ENCODE measurements at regions not wholly inside any gene's neighbourhood (a gene's known extent, or its start where the extent isn't known, plus 50 kb on each side); places are given as distances from the start of the nearest gene placed in this dataset.
A peak's percentile ranks its signal among the peaks of the same experiment; 100 is the strongest.
"Not testable (repeated sequence)": the region's sequence is repeated elsewhere in the genome, so short reads cannot be mapped to it uniquely, and the experiment has no call there.

GRCh38 chr16:58866935-58867334, 132.8 kb upstream of the GOT2 start:
- DNase-seq, result no peak

- no peak for DNase-seq
Observed at GRCh38 chr16:58863761-58864160, 129.6 kb upstream of the GOT2 start.

- DNase-seq, result no peak
Observed at GRCh38 chr16:58863042-58863441, 128.9 kb upstream of the GOT2 start.

GRCh38 chr16:58862334-58863021, 128.4 kb upstream of the GOT2 start:
- peak; percentile 38 for DNase-seq

- DNase-seq, result no peak
Observed at GRCh38 chr16:58859958-58860669, 126.0 kb upstream of the GOT2 start.

GRCh38 chr16:58858577-58858976, 124.5 kb upstream of the GOT2 start:
- not testable (repeated sequence) for DNase-seq

- no peak for DNase-seq
Observed at GRCh38 chr16:58855291-58855863, 121.3 kb upstream of the GOT2 start.

GRCh38 chr16:58853854-58854791, 120.0 kb upstream of the GOT2 start:
- DNase-seq, result no peak

- DNase-seq, result no peak
Observed at GRCh38 chr16:58850678-58851020, 116.5 kb upstream of the GOT2 start.

- no peak for DNase-seq
Observed at GRCh38 chr16:58850019-58850677, 116.0 kb upstream of the GOT2 start.

GRCh38 chr16:58848662-58849002, 114.5 kb upstream of the GOT2 start:
- no peak for DNase-seq

GRCh38 chr16:58847902-58848661, 114.0 kb upstream of the GOT2 start:
- DNase-seq, result no peak

- DNase-seq, result not testable (repeated sequence)
Observed at GRCh38 chr16:58846226-58846625, 112.1 kb upstream of the GOT2 start.

GRCh38 chr16:58843675-58844074, 109.6 kb upstream of the GOT2 start:
- DNase-seq, result no peak

- DNase-seq, result no peak
Observed at GRCh38 chr16:58842746-58843145, 108.6 kb upstream of the GOT2 start.

GRCh38 chr16:58842156-58842555, 108.0 kb upstream of the GOT2 start:
- DNase-seq, result no peak

GRCh38 chr16:58837950-58838349, 103.8 kb upstream of the GOT2 start:
- DNase-seq, result no peak

- no peak for DNase-seq
Observed at GRCh38 chr16:58836427-58836826, 102.3 kb upstream of the GOT2 start.

- DNase-seq, result no peak
Observed at GRCh38 chr16:58832386-58832895, 98.3 kb upstream of the GOT2 start.

- peak; percentile 45 for DNase-seq
Observed at GRCh38 chr16:58831386-58831785, 97.3 kb upstream of the GOT2 start.

- no peak for DNase-seq
Observed at GRCh38 chr16:58828901-58829545, 94.9 kb upstream of the GOT2 start.
